ENCODE measurements at regions not wholly inside any gene's neighbourhood (a gene's known extent, or its start where the extent isn't known, plus 50 kb on each side); places are given as distances from the start of the nearest gene placed in this dataset.

DNA sequence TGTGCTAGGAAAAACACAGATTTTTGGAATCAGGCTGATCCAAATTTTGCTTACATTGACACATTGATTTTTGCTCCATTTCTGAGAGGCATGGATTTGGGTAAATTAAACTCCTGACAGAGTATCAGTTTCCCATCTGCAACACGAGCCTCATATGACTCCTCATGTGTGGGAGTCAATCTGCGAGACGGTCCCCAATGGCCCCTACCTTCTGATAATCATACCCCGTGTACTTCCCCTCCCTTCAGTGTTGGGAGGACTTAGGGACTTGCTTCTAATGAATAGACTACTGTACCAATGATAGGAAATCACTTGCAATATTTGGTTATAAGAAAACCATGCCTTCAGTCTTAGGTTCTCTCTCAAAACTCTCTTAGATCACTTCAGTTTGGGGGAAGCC is 302.7 kb downstream of the ETS1 start:
- no peak overlapping the region for H3K4me2 ChIP-seq
- no peak for ATAC-seq
- Mint-ChIP-seq H3K4me3 (no peak overlapping the region), H3K27me3 (ENCODE audit: insufficient read depth, low read depth, poor library complexity) (no peaks in the 10 kb centered on the region), H3K36me3 (ENCODE audit: low read depth) (no peaks in the 10 kb centered on the region), H3K9me3 (no peaks in the 10 kb centered on the region), H3K4me1 (no peaks in the 10 kb centered on the region), H3K27ac (no peak overlapping the region)
- no peaks in the 10 kb centered on the region for H3K79me2 ChIP-seq (replicated peaks; ENCODE audit: insufficient read depth)
- peak overlapping the region; percentile 4; the same call in 1 of the 2 replicates for H2AFZ ChIP-seq
- no peak overlapping the region for H3K27ac ChIP-seq (ENCODE audit: low read depth)
- no peaks in the 10 kb centered on the region for H3K9me2 ChIP-seq (ENCODE audit: insufficient read depth)
- H3K27me3 ChIP-seq (ENCODE audit: insufficient read depth): no peaks in the 10 kb centered on the region
- H3F3A ChIP-seq (replicated peaks; ENCODE audit: low read depth): no peaks in the 10 kb centered on the region
- DNase-seq (ENCODE audit: low spot score): no peak
- H3K36me3 ChIP-seq (ENCODE audit: insufficient read depth): no peaks in the 10 kb centered on the region
- no peak overlapping the region for H3K4me3 ChIP-seq
- no peaks in the 10 kb centered on the region for H3K4me1 ChIP-seq (ENCODE audit: insufficient read depth)
- H4K20me1 ChIP-seq (replicated peaks; ENCODE audit: insufficient read depth): no peaks in the 10 kb centered on the region
- TF ChIP-seq CREB1 (CRISPR knock-in tag; IDR thresholded peaks at IDR 0.05; ENCODE audit: low read depth) (no peak), JUNB (IDR thresholded peaks at IDR 0.05; ENCODE audit: unreplicated experiment) (no peak), ZNF331 (CRISPR knock-in tag; IDR thresholded peaks at IDR 0.05; ENCODE audit: low read depth) (no peak)
- TF ChIP-seq, protein P1, sequence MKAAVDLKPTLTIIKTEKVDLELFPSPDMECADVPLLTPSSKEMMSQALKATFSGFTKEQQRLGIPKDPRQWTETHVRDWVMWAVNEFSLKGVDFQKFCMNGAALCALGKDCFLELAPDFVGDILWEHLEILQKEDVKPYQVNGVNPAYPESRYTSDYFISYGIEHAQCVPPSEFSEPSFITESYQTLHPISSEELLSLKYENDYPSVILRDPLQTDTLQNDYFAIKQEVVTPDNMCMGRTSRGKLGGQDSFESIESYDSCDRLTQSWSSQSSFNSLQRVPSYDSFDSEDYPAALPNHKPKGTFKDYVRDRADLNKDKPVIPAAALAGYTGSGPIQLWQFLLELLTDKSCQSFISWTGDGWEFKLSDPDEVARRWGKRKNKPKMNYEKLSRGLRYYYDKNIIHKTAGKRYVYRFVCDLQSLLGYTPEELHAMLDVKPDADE (IDR thresholded peaks at IDR 0.05): no peak
- TF ChIP-seq, protein P2, sequence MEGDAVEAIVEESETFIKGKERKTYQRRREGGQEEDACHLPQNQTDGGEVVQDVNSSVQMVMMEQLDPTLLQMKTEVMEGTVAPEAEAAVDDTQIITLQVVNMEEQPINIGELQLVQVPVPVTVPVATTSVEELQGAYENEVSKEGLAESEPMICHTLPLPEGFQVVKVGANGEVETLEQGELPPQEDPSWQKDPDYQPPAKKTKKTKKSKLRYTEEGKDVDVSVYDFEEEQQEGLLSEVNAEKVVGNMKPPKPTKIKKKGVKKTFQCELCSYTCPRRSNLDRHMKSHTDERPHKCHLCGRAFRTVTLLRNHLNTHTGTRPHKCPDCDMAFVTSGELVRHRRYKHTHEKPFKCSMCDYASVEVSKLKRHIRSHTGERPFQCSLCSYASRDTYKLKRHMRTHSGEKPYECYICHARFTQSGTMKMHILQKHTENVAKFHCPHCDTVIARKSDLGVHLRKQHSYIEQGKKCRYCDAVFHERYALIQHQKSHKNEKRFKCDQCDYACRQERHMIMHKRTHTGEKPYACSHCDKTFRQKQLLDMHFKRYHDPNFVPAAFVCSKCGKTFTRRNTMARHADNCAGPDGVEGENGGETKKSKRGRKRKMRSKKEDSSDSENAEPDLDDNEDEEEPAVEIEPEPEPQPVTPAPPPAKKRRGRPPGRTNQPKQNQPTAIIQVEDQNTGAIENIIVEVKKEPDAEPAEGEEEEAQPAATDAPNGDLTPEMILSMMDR (conservative IDR thresholded peaks at IDR 0.05; ENCODE audit: low read depth in 2 of 2): no peak

DNA sequence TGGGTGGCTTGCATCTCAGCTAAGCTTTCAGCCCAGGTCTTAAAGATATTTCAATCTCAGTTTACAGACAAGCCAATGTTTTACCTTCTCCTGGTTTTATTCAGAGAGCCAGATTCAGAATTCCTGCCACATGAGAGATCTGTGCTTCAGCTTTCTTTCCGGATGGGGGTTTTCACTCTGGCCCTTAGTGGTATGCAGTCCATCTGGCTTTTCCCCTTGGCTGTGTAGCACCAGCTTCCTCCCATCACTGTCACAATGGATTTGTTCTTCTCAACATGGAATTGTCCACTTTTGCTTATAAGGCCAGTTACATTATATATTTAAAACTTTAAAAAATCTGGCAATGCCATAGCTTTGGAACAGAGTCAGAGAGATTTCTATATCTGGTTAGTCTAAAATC is 303.9 kb downstream of the ETS1 start:
- DNase-seq (ENCODE audit: low spot score) (no peak), ATAC-seq (no peak)
- Histone ChIP-seq H2AFZ (no peak overlapping the region), H3K79me2 (replicated peaks; ENCODE audit: insufficient read depth) (no peaks in the 10 kb centered on the region), H3K4me3 (no peak overlapping the region), H3K27ac (ENCODE audit: low read depth) (no peak overlapping the region), H4K20me1 (replicated peaks; ENCODE audit: insufficient read depth) (no peaks in the 10 kb centered on the region), H3F3A (replicated peaks; ENCODE audit: low read depth) (no peaks in the 10 kb centered on the region), H3K36me3 (ENCODE audit: insufficient read depth) (no peaks in the 10 kb centered on the region), H3K4me2 (no peak overlapping the region), H3K4me1 (ENCODE audit: insufficient read depth) (no peaks in the 10 kb centered on the region), H3K9me2 (ENCODE audit: insufficient read depth) (no peaks in the 10 kb centered on the region), H3K27me3 (ENCODE audit: insufficient read depth) (no peaks in the 10 kb centered on the region)
- Mint-ChIP-seq H3K27ac (no peak overlapping the region), H3K4me1 (no peaks in the 10 kb centered on the region), H3K4me3 (no peak overlapping the region), H3K27me3 (ENCODE audit: insufficient read depth, low read depth, poor library complexity) (no peaks in the 10 kb centered on the region), H3K9me3 (no peaks in the 10 kb centered on the region), H3K36me3 (ENCODE audit: low read depth) (no peaks in the 10 kb centered on the region)
- no peak for TF ChIP-seq POLR2AphosphoS5 (IDR thresholded peaks at IDR 0.05; ENCODE audit: low read depth)
- no peak for TF ChIP-seq STAT1 (IDR thresholded peaks at IDR 0.05; ENCODE audit: unreplicated experiment)
- TF ChIP-seq, protein P1 (IDR thresholded peaks at IDR 0.05): no peak
- TF ChIP-seq, protein P3, sequence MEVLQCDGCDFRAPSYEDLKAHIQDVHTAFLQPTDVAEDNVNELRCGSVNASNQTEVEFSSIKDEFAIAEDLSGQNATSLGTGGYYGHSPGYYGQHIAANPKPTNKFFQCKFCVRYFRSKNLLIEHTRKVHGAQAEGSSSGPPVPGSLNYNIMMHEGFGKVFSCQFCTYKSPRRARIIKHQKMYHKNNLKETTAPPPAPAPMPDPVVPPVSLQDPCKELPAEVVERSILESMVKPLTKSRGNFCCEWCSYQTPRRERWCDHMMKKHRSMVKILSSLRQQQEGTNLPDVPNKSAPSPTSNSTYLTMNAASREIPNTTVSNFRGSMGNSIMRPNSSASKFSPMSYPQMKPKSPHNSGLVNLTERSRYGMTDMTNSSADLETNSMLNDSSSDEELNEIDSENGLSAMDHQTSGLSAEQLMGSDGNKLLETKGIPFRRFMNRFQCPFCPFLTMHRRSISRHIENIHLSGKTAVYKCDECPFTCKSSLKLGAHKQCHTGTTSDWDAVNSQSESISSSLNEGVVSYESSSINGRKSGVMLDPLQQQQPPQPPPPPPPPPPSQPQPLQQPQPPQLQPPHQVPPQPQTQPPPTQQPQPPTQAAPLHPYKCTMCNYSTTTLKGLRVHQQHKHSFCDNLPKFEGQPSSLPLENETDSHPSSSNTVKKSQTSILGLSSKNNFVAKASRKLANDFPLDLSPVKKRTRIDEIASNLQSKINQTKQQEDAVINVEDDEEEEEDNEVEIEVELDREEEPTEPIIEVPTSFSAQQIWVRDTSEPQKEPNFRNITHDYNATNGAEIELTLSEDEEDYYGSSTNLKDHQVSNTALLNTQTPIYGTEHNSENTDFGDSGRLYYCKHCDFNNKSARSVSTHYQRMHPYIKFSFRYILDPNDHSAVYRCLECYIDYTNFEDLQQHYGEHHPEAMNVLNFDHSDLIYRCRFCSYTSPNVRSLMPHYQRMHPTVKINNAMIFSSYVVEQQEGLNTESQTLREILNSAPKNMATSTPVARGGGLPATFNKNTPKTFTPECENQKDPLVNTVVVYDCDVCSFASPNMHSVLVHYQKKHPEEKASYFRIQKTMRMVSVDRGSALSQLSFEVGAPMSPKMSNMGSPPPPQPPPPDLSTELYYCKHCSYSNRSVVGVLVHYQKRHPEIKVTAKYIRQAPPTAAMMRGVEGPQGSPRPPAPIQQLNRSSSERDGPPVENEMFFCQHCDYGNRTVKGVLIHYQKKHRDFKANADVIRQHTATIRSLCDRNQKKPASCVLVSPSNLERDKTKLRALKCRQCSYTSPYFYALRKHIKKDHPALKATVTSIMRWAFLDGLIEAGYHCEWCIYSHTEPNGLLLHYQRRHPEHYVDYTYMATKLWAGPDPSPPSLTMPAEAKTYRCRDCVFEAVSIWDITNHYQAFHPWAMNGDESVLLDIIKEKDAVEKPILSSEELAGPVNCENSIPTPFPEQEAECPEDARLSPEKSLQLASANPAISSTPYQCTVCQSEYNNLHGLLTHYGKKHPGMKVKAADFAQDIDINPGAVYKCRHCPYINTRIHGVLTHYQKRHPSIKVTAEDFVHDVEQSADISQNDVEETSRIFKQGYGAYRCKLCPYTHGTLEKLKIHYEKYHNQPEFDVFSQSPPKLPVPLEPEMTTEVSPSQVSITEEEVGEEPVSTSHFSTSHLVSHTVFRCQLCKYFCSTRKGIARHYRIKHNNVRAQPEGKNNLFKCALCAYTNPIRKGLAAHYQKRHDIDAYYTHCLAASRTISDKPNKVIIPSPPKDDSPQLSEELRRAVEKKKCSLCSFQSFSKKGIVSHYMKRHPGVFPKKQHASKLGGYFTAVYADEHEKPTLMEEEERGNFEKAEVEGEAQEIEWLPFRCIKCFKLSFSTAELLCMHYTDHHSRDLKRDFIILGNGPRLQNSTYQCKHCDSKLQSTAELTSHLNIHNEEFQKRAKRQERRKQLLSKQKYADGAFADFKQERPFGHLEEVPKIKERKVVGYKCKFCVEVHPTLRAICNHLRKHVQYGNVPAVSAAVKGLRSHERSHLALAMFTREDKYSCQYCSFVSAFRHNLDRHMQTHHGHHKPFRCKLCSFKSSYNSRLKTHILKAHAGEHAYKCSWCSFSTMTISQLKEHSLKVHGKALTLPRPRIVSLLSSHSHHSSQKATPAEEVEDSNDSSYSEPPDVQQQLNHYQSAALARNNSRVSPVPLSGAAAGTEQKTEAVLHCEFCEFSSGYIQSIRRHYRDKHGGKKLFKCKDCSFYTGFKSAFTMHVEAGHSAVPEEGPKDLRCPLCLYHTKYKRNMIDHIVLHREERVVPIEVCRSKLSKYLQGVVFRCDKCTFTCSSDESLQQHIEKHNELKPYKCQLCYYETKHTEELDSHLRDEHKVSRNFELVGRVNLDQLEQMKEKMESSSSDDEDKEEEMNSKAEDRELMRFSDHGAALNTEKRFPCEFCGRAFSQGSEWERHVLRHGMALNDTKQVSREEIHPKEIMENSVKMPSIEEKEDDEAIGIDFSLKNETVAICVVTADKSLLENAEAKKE (CRISPR knock-in tag; IDR thresholded peaks at IDR 0.05): no peak
- no peak for TF ChIP-seq ZNF114 (CRISPR knock-in tag; IDR thresholded peaks at IDR 0.05)
- no peak for TF ChIP-seq EZH2phosphoT487 (IDR thresholded peaks at IDR 0.05; ENCODE audit: unreplicated experiment)
- TF ChIP-seq CREB1 (CRISPR knock-in tag; IDR thresholded peaks at IDR 0.05; ENCODE audit: low read depth): no peak
- TF ChIP-seq ZNF331 (CRISPR knock-in tag; IDR thresholded peaks at IDR 0.05; ENCODE audit: low read depth): no peak
- TF ChIP-seq EZH2 (IDR thresholded peaks at IDR 0.05; ENCODE audit: low read depth, unreplicated experiment): no peak

Data from GM23338 (cell line).